LNCaP clone FGC (cell line): ENCODE measurements at regions not wholly inside any gene's neighbourhood (a gene's known extent, or its start where the extent isn't known, plus 50 kb on each side); places are given as distances from the start of the nearest gene placed in this dataset.

ENCODE experiments used
- DNase-seq: peaks from one replicate; pipeline ENCODE4 v3.0.0-alpha.2; 2011; ENCODE audit warnings: low read depth
- H3K4me3 ChIP-seq: 2 replicates; pipeline ENCODE4 v1.5.1; 2011; ENCODE audit warnings: mild to moderate bottlenecking, low read depth, low read length, control low read depth
- TF ChIP-seq, protein P1 (sequence below): IDR thresholded peaks from 2 replicates; pipeline ENCODE4 v1.5.1; 2012; ENCODE audit warnings: mild to moderate bottlenecking; ENCODE audit not compliant: control insufficient read depth, insufficient read depth; ENCODE audit errors: extremely low read depth

GRCh38 chr7:3107228-3107763 lies 63.6 kb upstream of the CARD11 start:
- no peak for DNase-seq
- TF ChIP-seq, protein P1, sequence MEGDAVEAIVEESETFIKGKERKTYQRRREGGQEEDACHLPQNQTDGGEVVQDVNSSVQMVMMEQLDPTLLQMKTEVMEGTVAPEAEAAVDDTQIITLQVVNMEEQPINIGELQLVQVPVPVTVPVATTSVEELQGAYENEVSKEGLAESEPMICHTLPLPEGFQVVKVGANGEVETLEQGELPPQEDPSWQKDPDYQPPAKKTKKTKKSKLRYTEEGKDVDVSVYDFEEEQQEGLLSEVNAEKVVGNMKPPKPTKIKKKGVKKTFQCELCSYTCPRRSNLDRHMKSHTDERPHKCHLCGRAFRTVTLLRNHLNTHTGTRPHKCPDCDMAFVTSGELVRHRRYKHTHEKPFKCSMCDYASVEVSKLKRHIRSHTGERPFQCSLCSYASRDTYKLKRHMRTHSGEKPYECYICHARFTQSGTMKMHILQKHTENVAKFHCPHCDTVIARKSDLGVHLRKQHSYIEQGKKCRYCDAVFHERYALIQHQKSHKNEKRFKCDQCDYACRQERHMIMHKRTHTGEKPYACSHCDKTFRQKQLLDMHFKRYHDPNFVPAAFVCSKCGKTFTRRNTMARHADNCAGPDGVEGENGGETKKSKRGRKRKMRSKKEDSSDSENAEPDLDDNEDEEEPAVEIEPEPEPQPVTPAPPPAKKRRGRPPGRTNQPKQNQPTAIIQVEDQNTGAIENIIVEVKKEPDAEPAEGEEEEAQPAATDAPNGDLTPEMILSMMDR, result no peak
- H3K4me3 ChIP-seq, result no peak overlapping the region

DNA sequence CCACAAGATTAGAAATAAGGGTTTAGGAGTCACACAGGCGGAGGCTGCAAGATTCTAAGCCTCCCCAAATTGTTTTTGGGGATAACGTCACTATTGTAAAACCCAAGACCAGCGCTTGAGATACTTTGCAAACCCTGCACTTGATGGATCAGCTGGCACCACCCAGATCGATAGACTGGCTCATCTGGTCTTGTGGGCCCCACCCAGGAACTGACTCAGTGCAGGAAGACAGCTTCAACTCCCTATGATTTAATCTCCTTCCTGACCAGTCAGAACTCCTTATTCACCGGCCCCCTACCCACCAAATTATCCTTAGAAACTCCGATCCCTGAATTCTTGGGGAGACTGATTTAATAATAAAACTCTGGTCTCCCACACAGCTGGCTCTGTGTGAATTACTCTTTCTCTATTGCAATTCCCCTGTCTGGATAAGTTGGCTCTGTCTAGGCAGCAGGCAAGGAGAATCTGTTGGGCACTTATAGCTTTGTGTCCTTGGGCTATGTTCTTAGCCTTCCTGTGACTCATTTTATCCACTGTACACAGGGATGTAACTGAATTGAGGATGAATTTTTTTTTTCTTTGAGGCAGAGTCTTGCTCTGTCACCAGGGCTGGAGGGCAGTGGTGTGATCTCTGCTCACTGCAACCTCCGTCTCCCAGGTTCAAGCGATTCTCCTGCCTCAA lies 64.4 kb upstream of the CARD11 start:
- no peak overlapping the region for H3K4me3 ChIP-seq
- TF ChIP-seq, protein P1, result no peak
- DNase-seq, result no peak

DNA sequence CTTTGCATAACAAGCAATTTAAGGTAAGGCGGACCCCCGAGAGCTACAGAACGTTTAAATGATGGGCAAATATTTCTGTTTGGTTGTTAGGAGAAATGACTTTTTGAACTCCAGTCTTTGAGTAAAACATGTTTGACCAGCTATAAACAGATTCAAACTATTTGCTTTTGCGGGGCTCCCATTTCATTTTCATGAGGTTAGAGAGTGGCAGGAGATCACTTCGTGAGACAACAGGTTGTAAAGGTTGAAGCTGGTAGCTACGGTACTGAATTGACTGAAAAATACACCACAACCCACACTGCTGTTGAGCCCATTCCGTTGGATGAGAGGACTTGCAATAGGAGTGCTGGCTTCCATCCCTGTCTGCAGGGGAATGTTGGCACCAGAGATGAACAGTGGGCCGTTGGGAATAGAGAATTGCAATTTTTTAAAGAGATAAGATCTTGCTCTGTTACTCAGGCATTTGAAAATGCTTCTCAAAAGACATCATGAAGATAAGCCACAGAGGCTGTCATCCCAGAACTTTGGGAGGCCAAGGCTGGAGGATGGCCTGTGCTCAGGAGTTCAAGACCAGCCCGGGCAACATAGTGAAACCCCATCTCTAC lies 65.7 kb upstream of the CARD11 start:
- TF ChIP-seq, protein P1, result no peak
- DNase-seq, result no peak
- H3K4me3 ChIP-seq, result no peak overlapping the region

DNA sequence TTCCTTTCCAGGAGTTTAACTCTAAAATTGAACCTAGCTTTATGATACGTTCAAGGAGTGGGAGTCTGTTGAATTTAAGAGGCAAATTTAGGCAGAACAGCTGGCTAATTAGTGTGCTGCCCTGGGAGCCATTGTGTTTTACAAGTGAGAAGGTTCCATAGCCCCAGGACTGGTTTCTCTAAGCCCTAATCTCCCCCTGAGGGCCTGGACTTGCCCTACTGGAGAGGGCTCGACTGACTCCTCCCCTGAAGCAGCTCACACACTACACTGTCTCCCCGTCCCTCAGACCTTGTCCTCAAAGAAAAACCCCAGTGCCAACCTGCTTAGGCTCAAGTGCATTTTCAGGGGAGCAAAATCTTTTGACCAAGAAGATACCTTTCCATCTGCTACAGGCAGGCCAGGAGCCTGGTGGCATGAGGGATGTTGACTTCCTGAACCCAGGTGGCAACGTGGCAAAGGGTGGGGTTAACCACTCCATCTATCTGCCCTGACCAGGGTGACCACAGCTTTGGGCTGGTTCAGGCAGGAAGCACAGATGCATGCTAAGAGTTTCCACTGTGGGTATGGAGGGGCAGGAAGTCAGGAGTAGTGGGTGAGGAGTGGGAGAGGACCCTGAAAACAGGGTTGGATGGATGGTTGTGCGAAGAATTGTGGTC lies 68.9 kb upstream of the CARD11 start:
- TF ChIP-seq, protein P1, result no peak
- DNase-seq, result no peak
- no peak overlapping the region for H3K4me3 ChIP-seq

GRCh38 chr7:3114917-3115316 lies 71.2 kb upstream of the CARD11 start:
- no peak for DNase-seq
- TF ChIP-seq, protein P1, result no peak
- no peak overlapping the region for H3K4me3 ChIP-seq

DNA sequence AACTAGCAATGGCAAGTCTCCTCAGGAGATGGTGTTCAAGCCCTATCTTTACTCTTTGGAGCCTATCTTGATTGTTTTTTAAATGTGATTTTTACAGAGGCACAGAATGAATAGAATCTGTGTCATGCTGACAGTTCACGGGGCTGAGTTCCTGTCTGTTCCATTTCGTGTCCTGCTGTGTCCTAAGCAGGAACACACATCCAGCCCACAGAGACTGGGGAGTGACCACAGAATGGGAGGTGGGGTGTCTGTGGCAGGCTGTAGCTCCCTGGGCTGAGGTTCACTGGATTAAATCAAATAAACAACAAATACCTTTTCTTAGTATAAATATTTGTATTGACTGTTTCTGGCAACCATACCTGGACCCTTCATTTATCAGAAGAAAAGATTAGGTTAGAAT lies 73.4 kb upstream of the CARD11 start:
- TF ChIP-seq, protein P1, result no peak
- no peak for DNase-seq
- H3K4me3 ChIP-seq, result no peak overlapping the region
